ENCODE measurements at regions not wholly inside any gene's neighbourhood (a gene's known extent, or its start where the extent isn't known, plus 50 kb on each side); places are given as distances from the start of the nearest gene placed in this dataset.

DNA sequence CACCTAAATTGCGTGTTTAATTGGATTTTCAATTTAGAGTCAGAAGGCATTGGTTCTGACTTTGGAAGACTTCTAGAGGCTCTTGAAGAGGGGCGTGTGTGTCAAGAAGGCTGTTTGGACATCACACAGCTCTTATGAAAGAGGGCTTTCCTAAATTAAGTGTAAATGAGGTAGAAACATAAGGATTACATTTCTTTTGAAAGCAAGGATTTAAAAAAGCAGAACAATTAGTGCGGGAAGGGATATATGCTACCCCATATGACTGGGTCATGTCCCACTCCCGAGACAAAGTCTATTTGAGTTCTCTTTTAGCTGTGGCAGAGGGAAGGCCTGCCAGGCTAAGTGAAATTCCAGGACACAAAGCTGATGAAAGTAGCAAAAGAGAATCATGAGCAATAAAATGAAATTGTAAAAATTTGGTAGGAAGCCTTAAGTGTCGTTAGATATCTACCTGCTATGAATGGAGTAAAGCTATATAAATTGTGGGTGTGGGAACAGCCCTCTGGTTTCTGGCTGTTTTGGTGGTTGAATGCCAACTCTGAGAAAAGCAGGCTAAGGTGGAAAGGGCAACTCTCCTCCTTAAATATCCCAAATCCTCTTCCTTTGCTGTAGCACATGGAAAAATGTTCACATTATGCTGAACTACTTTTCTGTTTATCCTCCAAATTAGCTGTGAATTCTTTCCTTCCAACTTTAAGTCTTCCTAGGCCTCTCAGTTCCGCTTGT lies 100.6 kb upstream of the TSC22D2 start:
- TF ChIP-seq, protein P1, sequence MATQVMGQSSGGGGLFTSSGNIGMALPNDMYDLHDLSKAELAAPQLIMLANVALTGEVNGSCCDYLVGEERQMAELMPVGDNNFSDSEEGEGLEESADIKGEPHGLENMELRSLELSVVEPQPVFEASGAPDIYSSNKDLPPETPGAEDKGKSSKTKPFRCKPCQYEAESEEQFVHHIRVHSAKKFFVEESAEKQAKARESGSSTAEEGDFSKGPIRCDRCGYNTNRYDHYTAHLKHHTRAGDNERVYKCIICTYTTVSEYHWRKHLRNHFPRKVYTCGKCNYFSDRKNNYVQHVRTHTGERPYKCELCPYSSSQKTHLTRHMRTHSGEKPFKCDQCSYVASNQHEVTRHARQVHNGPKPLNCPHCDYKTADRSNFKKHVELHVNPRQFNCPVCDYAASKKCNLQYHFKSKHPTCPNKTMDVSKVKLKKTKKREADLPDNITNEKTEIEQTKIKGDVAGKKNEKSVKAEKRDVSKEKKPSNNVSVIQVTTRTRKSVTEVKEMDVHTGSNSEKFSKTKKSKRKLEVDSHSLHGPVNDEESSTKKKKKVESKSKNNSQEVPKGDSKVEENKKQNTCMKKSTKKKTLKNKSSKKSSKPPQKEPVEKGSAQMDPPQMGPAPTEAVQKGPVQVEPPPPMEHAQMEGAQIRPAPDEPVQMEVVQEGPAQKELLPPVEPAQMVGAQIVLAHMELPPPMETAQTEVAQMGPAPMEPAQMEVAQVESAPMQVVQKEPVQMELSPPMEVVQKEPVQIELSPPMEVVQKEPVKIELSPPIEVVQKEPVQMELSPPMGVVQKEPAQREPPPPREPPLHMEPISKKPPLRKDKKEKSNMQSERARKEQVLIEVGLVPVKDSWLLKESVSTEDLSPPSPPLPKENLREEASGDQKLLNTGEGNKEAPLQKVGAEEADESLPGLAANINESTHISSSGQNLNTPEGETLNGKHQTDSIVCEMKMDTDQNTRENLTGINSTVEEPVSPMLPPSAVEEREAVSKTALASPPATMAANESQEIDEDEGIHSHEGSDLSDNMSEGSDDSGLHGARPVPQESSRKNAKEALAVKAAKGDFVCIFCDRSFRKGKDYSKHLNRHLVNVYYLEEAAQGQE (IDR thresholded peaks at IDR 0.05) = no peak
- TF ChIP-seq RNF2 (IDR thresholded peaks at IDR 0.05; ENCODE audit: borderline replicate concordance, low read depth) (no peak), FOSL2 (IDR thresholded peaks at IDR 0.05) (no peak), FOSL2 (CRISPR knock-in tag; IDR thresholded peaks at IDR 0.05) (no peak), HOXA7 (CRISPR knock-in tag; IDR thresholded peaks at IDR 0.05) (no peak), EHF (CRISPR knock-in tag; IDR thresholded peaks at IDR 0.05) (no peak), NFE2L2 (conservative IDR thresholded peaks at IDR 0.05; ENCODE audit: low read length) (no peak), CHD4 (IDR thresholded peaks at IDR 0.05; ENCODE audit: borderline replicate concordance) (no peak), ESRRA (IDR thresholded peaks at IDR 0.05; ENCODE audit: borderline replicate concordance, low read length) (no peak), SREBF2 (IDR thresholded peaks at IDR 0.05) (no peak), JUNB (IDR thresholded peaks at IDR 0.05) (no peak), FOXS1 (CRISPR knock-in tag; IDR thresholded peaks at IDR 0.05) (no peak), CBX8 (IDR thresholded peaks at IDR 0.05) (no peak), CBX2 (IDR thresholded peaks at IDR 0.05; ENCODE audit: borderline replicate concordance, low read depth) (no peak)
- TF ChIP-seq, protein P2, sequence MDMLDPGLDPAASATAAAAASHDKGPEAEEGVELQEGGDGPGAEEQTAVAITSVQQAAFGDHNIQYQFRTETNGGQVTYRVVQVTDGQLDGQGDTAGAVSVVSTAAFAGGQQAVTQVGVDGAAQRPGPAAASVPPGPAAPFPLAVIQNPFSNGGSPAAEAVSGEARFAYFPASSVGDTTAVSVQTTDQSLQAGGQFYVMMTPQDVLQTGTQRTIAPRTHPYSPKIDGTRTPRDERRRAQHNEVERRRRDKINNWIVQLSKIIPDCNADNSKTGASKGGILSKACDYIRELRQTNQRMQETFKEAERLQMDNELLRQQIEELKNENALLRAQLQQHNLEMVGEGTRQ (IDR thresholded peaks at IDR 0.05) = no peak
- TF ChIP-seq, protein P3, sequence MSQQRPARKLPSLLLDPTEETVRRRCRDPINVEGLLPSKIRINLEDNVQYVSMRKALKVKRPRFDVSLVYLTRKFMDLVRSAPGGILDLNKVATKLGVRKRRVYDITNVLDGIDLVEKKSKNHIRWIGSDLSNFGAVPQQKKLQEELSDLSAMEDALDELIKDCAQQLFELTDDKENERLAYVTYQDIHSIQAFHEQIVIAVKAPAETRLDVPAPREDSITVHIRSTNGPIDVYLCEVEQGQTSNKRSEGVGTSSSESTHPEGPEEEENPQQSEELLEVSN (IDR thresholded peaks at IDR 0.05; ENCODE audit: borderline replicate concordance, low read depth) = no peak
- TF ChIP-seq, protein P4, sequence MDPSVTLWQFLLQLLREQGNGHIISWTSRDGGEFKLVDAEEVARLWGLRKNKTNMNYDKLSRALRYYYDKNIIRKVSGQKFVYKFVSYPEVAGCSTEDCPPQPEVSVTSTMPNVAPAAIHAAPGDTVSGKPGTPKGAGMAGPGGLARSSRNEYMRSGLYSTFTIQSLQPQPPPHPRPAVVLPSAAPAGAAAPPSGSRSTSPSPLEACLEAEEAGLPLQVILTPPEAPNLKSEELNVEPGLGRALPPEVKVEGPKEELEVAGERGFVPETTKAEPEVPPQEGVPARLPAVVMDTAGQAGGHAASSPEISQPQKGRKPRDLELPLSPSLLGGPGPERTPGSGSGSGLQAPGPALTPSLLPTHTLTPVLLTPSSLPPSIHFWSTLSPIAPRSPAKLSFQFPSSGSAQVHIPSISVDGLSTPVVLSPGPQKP (IDR thresholded peaks at IDR 0.05; ENCODE audit: low read depth, low read length) = no peak
- ChIA-PET CTCF (interaction anchor here (0.6 to 1.8 kb wide), 4 partner anchors 21 to 102 kb away, joined by 3 to 4 read pairs (median 4); no protein-coding TSS in a partner anchor), POLR2A (no interaction called here)
- H3K4me2 ChIP-seq = no peak overlapping the region
- H3K9me3 ChIP-seq = peaks cover 14% of the 10 kb centered on the region; the same call in 1 of the 3 replicates
- H3K27ac ChIP-seq = no peak overlapping the region
- no peak overlapping the region for H3K4me3 ChIP-seq
- no peak for DNase-seq (ENCODE audit: low read depth in 1 of 2, low spot score in 1 of 2)
- H3K4me1 ChIP-seq = no peaks in the 10 kb centered on the region
- FAIRE-seq = no peak
- WGBS (ENCODE audit: missing lambda C conversion rate) = 87% methylated on average over 6 of the region's 6 CpGs
- ATAC-seq = no peak

DNA sequence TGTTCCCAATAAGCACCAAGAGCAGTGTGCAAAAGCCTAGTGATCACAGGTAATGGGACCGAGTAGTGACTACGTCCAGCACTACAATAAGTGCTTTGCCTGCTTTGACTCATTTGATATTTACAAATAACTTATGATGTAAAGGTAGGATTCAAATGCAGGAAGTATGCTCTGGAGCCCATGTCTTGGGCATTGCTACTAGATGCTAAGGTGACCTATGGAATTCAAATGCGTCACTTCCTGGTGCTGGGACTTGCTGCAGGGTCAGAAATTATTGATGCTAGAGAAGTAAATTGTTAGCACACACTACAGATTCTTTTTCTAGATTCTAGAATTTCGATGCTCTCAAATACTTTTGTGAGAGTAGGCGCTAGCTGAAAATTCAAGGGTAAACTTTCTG lies 101.2 kb upstream of the TSC22D2 start:
- POLR2A ChIA-PET = no interaction called here
- FAIRE-seq (no peak), ATAC-seq (no peak), DNase-seq (ENCODE audit: low read depth in 1 of 2, low spot score in 1 of 2) (no peak)
- H3K9me3 ChIP-seq = peaks cover 14% of the 10 kb centered on the region; the same call in 1 of the 3 replicates
- no peak overlapping the region for H3K4me2 ChIP-seq
- no peak overlapping the region for H3K27ac ChIP-seq
- TF ChIP-seq ESRRA (IDR thresholded peaks at IDR 0.05; ENCODE audit: borderline replicate concordance, low read length) (no peak), MYC (IDR thresholded peaks at IDR 0.05; ENCODE audit: borderline replicate concordance, low read length) (no peak), CHD2 (IDR thresholded peaks at IDR 0.05; ENCODE audit: low read length, partially characterized antibody) (no peak), KDM1A (IDR thresholded peaks at IDR 0.05; ENCODE audit: low read depth) (no peak)
- H3K4me1 ChIP-seq = no peaks in the 10 kb centered on the region
- WGBS (ENCODE audit: missing lambda C conversion rate) = 66% methylated on average over 5 of the region's 5 CpGs
- CTCF ChIA-PET = interaction anchor here (1.8 kb wide), 1 partner anchor 102 kb away, joined by 4 read pairs; no protein-coding TSS in a partner anchor
- H3K4me3 ChIP-seq = no peak overlapping the region

Data from A549 (cell line).